ENCODE measurements at regions not wholly inside any gene's neighbourhood (a gene's known extent, or its start where the extent isn't known, plus 50 kb on each side); places are given as distances from the start of the nearest gene placed in this dataset.
"Not testable (repeated sequence)": the region's sequence is repeated elsewhere in the genome, so short reads cannot be mapped to it uniquely, and the experiment has no call there.

GRCh38 chr6:105867821-105868220 is 218.3 kb upstream of the PRDM1 start:
- no peaks in the 10 kb centered on the region for H3K4me1 ChIP-seq (ENCODE audit: control insufficient read depth, insufficient read depth, low read length, unreplicated experiment)
- H3K4me3 ChIP-seq (ENCODE audit: low read depth, low read length) = no peak overlapping the region
- no peaks in the 10 kb centered on the region for H3K79me2 ChIP-seq (ENCODE audit: control insufficient read depth, insufficient read depth, low read length, unreplicated experiment)
- peaks cover 62% of the 10 kb centered on the region for H3K27me3 ChIP-seq (ENCODE audit: insufficient read depth, low read length)
- H3K36me3 ChIP-seq (ENCODE audit: insufficient read depth, low read length) = no peaks in the 10 kb centered on the region
- H2AFZ ChIP-seq (ENCODE audit: low read length, unreplicated experiment) = no peak overlapping the region
- no peak overlapping the region for H3K27ac ChIP-seq (ENCODE audit: low read depth, low read length)

- Histone ChIP-seq H3K27me3 (ENCODE audit: insufficient read depth, low read length) (peaks cover 65% of the 10 kb centered on the region), H3K36me3 (ENCODE audit: insufficient read depth, low read length) (no peaks in the 10 kb centered on the region), H3K79me2 (ENCODE audit: control insufficient read depth, insufficient read depth, low read length, unreplicated experiment) (no peaks in the 10 kb centered on the region), H3K4me1 (ENCODE audit: control insufficient read depth, insufficient read depth, low read length, unreplicated experiment) (no peaks in the 10 kb centered on the region), H2AFZ (ENCODE audit: low read length, unreplicated experiment) (no peak overlapping the region), H3K27ac (ENCODE audit: low read depth, low read length) (no peak overlapping the region), H3K4me3 (ENCODE audit: low read depth, low read length) (no peak overlapping the region)
Observed at GRCh38 chr6:105867277-105867676, 218.9 kb upstream of the PRDM1 start.

GRCh38 chr6:105862936-105863607 is 223.1 kb upstream of the PRDM1 start:
- no peaks in the 10 kb centered on the region for H3K36me3 ChIP-seq (ENCODE audit: insufficient read depth, low read length)
- H3K4me1 ChIP-seq (ENCODE audit: control insufficient read depth, insufficient read depth, low read length, unreplicated experiment) = no peaks in the 10 kb centered on the region
- H3K79me2 ChIP-seq (ENCODE audit: control insufficient read depth, insufficient read depth, low read length, unreplicated experiment) = no peaks in the 10 kb centered on the region
- H3K4me3 ChIP-seq (ENCODE audit: low read depth, low read length) = no peak overlapping the region
- no peak overlapping the region for H3K27ac ChIP-seq (ENCODE audit: low read depth, low read length)
- H2AFZ ChIP-seq (ENCODE audit: low read length, unreplicated experiment) = no peak overlapping the region
- peaks cover 56% of the 10 kb centered on the region for H3K27me3 ChIP-seq (ENCODE audit: insufficient read depth, low read length)

- H3K4me1 ChIP-seq (ENCODE audit: control insufficient read depth, insufficient read depth, low read length, unreplicated experiment); H2AFZ ChIP-seq (ENCODE audit: low read length, unreplicated experiment): not testable (repeated sequence)
Observed at GRCh38 chr6:105860927-105861326, 225.2 kb upstream of the PRDM1 start.

GRCh38 chr6:105859457-105859856 is 226.7 kb upstream of the PRDM1 start:
- Histone ChIP-seq H3K4me3 (ENCODE audit: low read depth, low read length) (no peak overlapping the region), H2AFZ (ENCODE audit: low read length, unreplicated experiment) (no peak overlapping the region), H3K36me3 (ENCODE audit: insufficient read depth, low read length) (no peaks in the 10 kb centered on the region), H3K4me1 (ENCODE audit: control insufficient read depth, insufficient read depth, low read length, unreplicated experiment) (no peaks in the 10 kb centered on the region), H3K27ac (ENCODE audit: low read depth, low read length) (no peak overlapping the region), H3K27me3 (ENCODE audit: insufficient read depth, low read length) (peaks cover 21% of the 10 kb centered on the region), H3K79me2 (ENCODE audit: control insufficient read depth, insufficient read depth, low read length, unreplicated experiment) (no peaks in the 10 kb centered on the region)

More at GRCh38 chr6:105860927-105861326, 225.2 kb upstream of the PRDM1 start:
- not testable (repeated sequence) for H3K36me3 ChIP-seq (ENCODE audit: insufficient read depth, low read length); H3K79me2 ChIP-seq (ENCODE audit: control insufficient read depth, insufficient read depth, low read length, unreplicated experiment); H3K4me3 ChIP-seq (ENCODE audit: low read depth, low read length); H3K27ac ChIP-seq (ENCODE audit: low read depth, low read length)
- H3K27me3 ChIP-seq (ENCODE audit: insufficient read depth, low read length) = peaks cover 36% of the 10 kb centered on the region

GRCh38 chr6:105858639-105859038 is 227.5 kb upstream of the PRDM1 start:
- not testable (repeated sequence) for H3K4me3 ChIP-seq (ENCODE audit: low read depth, low read length); H3K79me2 ChIP-seq (ENCODE audit: control insufficient read depth, insufficient read depth, low read length, unreplicated experiment); H2AFZ ChIP-seq (ENCODE audit: low read length, unreplicated experiment); H3K36me3 ChIP-seq (ENCODE audit: insufficient read depth, low read length); H3K27ac ChIP-seq (ENCODE audit: low read depth, low read length); H3K4me1 ChIP-seq (ENCODE audit: control insufficient read depth, insufficient read depth, low read length, unreplicated experiment)
- H3K27me3 ChIP-seq (ENCODE audit: insufficient read depth, low read length) = peaks cover 13% of the 10 kb centered on the region

GRCh38 chr6:105855433-105855832 is 230.7 kb upstream of the PRDM1 start:
- no peaks in the 10 kb centered on the region for H3K79me2 ChIP-seq (ENCODE audit: control insufficient read depth, insufficient read depth, low read length, unreplicated experiment)
- no peaks in the 10 kb centered on the region for H3K36me3 ChIP-seq (ENCODE audit: insufficient read depth, low read length)
- no peak overlapping the region for H3K4me3 ChIP-seq (ENCODE audit: low read depth, low read length)
- H3K27ac ChIP-seq (ENCODE audit: low read depth, low read length) = no peak overlapping the region
- no peak overlapping the region for H2AFZ ChIP-seq (ENCODE audit: low read length, unreplicated experiment)
- H3K27me3 ChIP-seq (ENCODE audit: insufficient read depth, low read length) = no peaks in the 10 kb centered on the region
- H3K4me1 ChIP-seq (ENCODE audit: control insufficient read depth, insufficient read depth, low read length, unreplicated experiment) = no peaks in the 10 kb centered on the region

GRCh38 chr6:105853979-105854378 is 232.2 kb upstream of the PRDM1 start:
- not testable (repeated sequence) for H2AFZ ChIP-seq (ENCODE audit: low read length, unreplicated experiment); H3K4me1 ChIP-seq (ENCODE audit: control insufficient read depth, insufficient read depth, low read length, unreplicated experiment); H3K36me3 ChIP-seq (ENCODE audit: insufficient read depth, low read length); H3K4me3 ChIP-seq (ENCODE audit: low read depth, low read length); H3K27ac ChIP-seq (ENCODE audit: low read depth, low read length); H3K27me3 ChIP-seq (ENCODE audit: insufficient read depth, low read length); H3K79me2 ChIP-seq (ENCODE audit: control insufficient read depth, insufficient read depth, low read length, unreplicated experiment)

- no peaks in the 10 kb centered on the region for H3K36me3 ChIP-seq (ENCODE audit: insufficient read depth, low read length)
- H3K4me1 ChIP-seq (ENCODE audit: control insufficient read depth, insufficient read depth, low read length, unreplicated experiment) = peaks cover 3% of the 10 kb centered on the region
- H3K27me3 ChIP-seq (ENCODE audit: insufficient read depth, low read length) = no peaks in the 10 kb centered on the region
- no peak overlapping the region for H3K27ac ChIP-seq (ENCODE audit: low read depth, low read length)
- no peak overlapping the region for H2AFZ ChIP-seq (ENCODE audit: low read length, unreplicated experiment)
- H3K4me3 ChIP-seq (ENCODE audit: low read depth, low read length) = no peak overlapping the region
- H3K79me2 ChIP-seq (ENCODE audit: control insufficient read depth, insufficient read depth, low read length, unreplicated experiment) = no peaks in the 10 kb centered on the region
Observed at GRCh38 chr6:105851606-105852005, 234.5 kb upstream of the PRDM1 start.

GRCh38 chr6:105851113-105851580 is 235.0 kb upstream of the PRDM1 start:
- H3K27me3 ChIP-seq (ENCODE audit: insufficient read depth, low read length) = no peaks in the 10 kb centered on the region
- H3K36me3 ChIP-seq (ENCODE audit: insufficient read depth, low read length) = no peaks in the 10 kb centered on the region
- no peak overlapping the region for H3K27ac ChIP-seq (ENCODE audit: low read depth, low read length)
- H3K4me3 ChIP-seq (ENCODE audit: low read depth, low read length) = no peak overlapping the region
- no peaks in the 10 kb centered on the region for H3K79me2 ChIP-seq (ENCODE audit: control insufficient read depth, insufficient read depth, low read length, unreplicated experiment)
- H3K4me1 ChIP-seq (ENCODE audit: control insufficient read depth, insufficient read depth, low read length, unreplicated experiment) = peaks cover 3% of the 10 kb centered on the region
- no peak overlapping the region for H2AFZ ChIP-seq (ENCODE audit: low read length, unreplicated experiment)

- Histone ChIP-seq H2AFZ (ENCODE audit: low read length, unreplicated experiment) (no peak overlapping the region), H3K4me3 (ENCODE audit: low read depth, low read length) (no peak overlapping the region), H3K4me1 (ENCODE audit: control insufficient read depth, insufficient read depth, low read length, unreplicated experiment) (peaks cover 3% of the 10 kb centered on the region), H3K79me2 (ENCODE audit: control insufficient read depth, insufficient read depth, low read length, unreplicated experiment) (no peaks in the 10 kb centered on the region), H3K27ac (ENCODE audit: low read depth, low read length) (no peak overlapping the region), H3K36me3 (ENCODE audit: insufficient read depth, low read length) (no peaks in the 10 kb centered on the region), H3K27me3 (ENCODE audit: insufficient read depth, low read length) (no peaks in the 10 kb centered on the region)
Observed at GRCh38 chr6:105850261-105851112, 235.6 kb upstream of the PRDM1 start.
